ENCODE measurements at regions not wholly inside any gene's neighbourhood (a gene's known extent, or its start where the extent isn't known, plus 50 kb on each side); places are given as distances from the start of the nearest gene placed in this dataset.

DNA sequence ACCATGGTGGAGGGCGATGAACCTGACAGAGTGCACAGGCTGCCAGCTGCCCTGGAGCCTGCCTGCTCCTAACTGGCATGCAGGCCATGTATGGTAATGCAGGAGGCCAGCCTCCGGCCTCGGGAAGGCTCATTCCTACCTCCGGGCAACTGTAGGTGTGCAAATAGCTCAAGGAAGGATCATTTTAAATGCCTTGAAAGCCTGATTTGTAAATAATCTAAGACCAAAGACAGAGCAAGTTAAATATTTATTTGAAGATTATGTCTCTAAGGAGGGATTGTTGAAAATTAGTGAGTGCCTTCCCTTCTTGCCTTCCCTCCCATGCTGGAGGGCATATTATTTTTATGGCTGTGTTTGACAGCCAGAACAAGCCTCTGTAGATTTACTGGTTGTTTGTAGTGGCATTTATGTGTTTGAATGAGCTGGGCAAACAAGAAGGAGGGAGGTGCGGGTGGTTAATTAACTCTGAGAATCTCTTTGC, 285.7 kb upstream of the TUT7 start:
- TF ChIP-seq, protein P1, sequence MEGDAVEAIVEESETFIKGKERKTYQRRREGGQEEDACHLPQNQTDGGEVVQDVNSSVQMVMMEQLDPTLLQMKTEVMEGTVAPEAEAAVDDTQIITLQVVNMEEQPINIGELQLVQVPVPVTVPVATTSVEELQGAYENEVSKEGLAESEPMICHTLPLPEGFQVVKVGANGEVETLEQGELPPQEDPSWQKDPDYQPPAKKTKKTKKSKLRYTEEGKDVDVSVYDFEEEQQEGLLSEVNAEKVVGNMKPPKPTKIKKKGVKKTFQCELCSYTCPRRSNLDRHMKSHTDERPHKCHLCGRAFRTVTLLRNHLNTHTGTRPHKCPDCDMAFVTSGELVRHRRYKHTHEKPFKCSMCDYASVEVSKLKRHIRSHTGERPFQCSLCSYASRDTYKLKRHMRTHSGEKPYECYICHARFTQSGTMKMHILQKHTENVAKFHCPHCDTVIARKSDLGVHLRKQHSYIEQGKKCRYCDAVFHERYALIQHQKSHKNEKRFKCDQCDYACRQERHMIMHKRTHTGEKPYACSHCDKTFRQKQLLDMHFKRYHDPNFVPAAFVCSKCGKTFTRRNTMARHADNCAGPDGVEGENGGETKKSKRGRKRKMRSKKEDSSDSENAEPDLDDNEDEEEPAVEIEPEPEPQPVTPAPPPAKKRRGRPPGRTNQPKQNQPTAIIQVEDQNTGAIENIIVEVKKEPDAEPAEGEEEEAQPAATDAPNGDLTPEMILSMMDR (IDR thresholded peaks at IDR 0.05), result no peak
- no peaks in the 10 kb centered on the region for H3K9me3 ChIP-seq
- H3K27me3 ChIP-seq, result no peaks in the 10 kb centered on the region
- H3K36me3 ChIP-seq, result no peaks in the 10 kb centered on the region
- H3K27ac ChIP-seq, result no peak overlapping the region
- H3K4me3 ChIP-seq, result no peak overlapping the region
- DNase-seq (ENCODE audit: low spot score in 2 of 2), result no peak
- intact Hi-C loops (cut with DNase I), result loop anchor here (10.0 kb wide), 1 partner anchor 685 kb away; no protein-coding TSS in a partner anchor
- H3K4me1 ChIP-seq, result no peaks in the 10 kb centered on the region

DNA sequence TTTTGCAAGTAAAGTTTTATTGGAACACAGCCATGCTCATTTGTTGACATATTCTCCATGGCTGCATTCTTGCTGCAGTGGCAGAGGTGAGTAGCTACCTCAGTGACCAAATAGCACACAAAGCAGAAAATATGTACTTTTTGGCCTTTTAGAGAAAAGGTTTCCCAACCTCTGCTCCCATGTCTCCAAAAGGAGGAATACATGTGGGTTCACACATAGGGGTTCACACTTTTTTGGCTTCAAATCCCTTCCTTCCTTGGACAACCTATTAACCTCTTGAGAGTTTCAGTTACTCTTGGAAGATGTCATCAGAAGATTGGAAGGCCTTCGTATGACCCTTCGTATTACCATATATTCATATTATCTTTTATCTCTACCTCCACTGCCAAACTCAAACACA, 285.1 kb upstream of the TUT7 start:
- intact Hi-C loops (cut with DNase I), result loop anchor here (10.0 kb wide), 1 partner anchor 686 kb away; no protein-coding TSS in a partner anchor
- H3K4me3 ChIP-seq, result no peak overlapping the region
- TF ChIP-seq, protein P1 (IDR thresholded peaks at IDR 0.05), result no peak
- H3K27ac ChIP-seq, result no peak overlapping the region
- no peaks in the 10 kb centered on the region for H3K9me3 ChIP-seq
- no peaks in the 10 kb centered on the region for H3K4me1 ChIP-seq
- H3K36me3 ChIP-seq, result no peaks in the 10 kb centered on the region
- H3K27me3 ChIP-seq, result no peaks in the 10 kb centered on the region
- DNase-seq (ENCODE audit: low spot score in 2 of 2), result no peak

DNA sequence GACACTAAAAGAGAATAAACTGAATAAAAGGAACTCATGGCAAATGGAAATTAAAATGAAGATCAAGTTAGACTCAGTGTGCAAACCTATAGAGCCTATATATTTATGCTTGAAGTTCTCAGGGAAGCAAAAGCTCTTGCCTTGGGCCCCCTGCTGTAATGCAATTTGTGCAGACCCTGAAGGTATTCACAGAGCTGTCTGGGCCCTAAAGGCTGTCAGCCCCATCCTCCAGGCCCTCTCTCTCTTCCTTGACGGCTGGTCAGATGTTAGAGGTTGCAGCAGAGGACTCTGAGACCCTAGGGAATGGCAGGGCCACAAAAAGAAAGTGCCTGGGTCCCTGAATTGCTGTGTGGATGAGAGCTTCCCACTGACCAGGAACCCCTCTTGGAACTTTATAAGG, 283.9 kb upstream of the TUT7 start:
- intact Hi-C loops (cut with DNase I), result loop anchor here (10.0 kb wide), 1 partner anchor 687 kb away; no protein-coding TSS in a partner anchor
- Histone ChIP-seq H3K36me3 (no peaks in the 10 kb centered on the region), H3K9me3 (no peaks in the 10 kb centered on the region), H3K27me3 (no peaks in the 10 kb centered on the region), H3K4me1 (no peaks in the 10 kb centered on the region), H3K27ac (no peak overlapping the region), H3K4me3 (no peak overlapping the region)
- TF ChIP-seq, protein P1 (IDR thresholded peaks at IDR 0.05), result no peak
- DNase-seq (ENCODE audit: low spot score in 2 of 2), result no peak

DNA sequence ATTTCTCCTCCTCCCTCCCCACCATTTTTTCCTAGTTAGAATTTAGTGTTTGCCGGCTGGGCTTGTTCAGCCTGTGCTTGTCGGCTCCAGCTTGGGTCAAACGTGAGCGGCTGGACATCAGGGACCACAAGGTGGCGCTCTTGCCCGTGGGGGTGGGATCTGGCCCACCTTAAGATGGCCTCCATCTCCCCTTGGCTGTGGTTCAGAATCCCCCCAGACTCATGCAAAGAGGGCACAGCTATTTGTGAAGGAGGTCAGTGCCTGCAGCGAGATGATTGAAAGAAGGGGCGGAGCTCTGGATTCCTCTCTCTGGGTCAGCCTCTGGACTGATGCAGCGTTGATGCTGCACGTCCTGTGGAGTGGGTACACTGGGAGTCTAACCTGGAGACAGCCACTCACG, 283.3 kb upstream of the TUT7 start:
- DNase-seq (ENCODE audit: low spot score in 2 of 2), result no peak
- TF ChIP-seq, protein P1 (IDR thresholded peaks at IDR 0.05), result peak in 2 of 3 experiments; percentile 31 to 51
- intact Hi-C loops (cut with DNase I), result loop anchor here (10.0 kb wide), 1 partner anchor 687 kb away; no protein-coding TSS in a partner anchor

DNA sequence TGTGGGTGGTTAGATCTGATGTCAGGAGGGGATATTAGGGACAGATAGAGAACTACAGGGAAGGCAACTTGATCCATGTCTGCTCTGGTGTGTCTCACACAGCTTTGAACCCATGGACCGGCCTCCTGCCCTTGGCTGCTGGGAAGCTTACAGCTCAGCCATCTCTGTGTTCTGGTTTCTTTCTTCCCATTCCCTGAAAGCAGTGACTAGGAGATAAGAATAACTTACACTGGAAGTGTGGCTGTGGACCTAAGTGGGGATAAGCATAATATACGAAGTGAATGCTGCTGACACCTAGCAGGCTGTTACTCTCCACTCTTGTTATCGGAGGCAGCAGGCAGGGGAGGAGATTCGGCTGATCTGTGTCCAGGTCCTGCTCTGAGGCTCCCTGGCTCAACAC, 282.3 kb upstream of the TUT7 start:
- intact Hi-C loops (cut with DNase I), result loop anchor here (10.0 kb wide), 1 partner anchor 688 kb away; no protein-coding TSS in a partner anchor
- Histone ChIP-seq H3K9me3 (no peaks in the 10 kb centered on the region), H3K27me3 (no peaks in the 10 kb centered on the region), H3K4me3 (no peak overlapping the region), H3K4me1 (no peaks in the 10 kb centered on the region), H3K27ac (no peak overlapping the region), H3K36me3 (no peaks in the 10 kb centered on the region)
- no peak for DNase-seq (ENCODE audit: low spot score in 2 of 2)
- TF ChIP-seq, protein P1 (IDR thresholded peaks at IDR 0.05), result no peak

More for the DNA sequence above, 283.3 kb upstream of the TUT7 start:
- Histone ChIP-seq H3K4me3 (no peak overlapping the region), H3K36me3 (no peaks in the 10 kb centered on the region), H3K9me3 (no peaks in the 10 kb centered on the region), H3K4me1 (no peaks in the 10 kb centered on the region), H3K27ac (no peak overlapping the region), H3K27me3 (no peaks in the 10 kb centered on the region)
